ENCODE measurements at regions not wholly inside any gene's neighbourhood (a gene's known extent, or its start where the extent isn't known, plus 50 kb on each side); places are given as distances from the start of the nearest gene placed in this dataset.

DNA sequence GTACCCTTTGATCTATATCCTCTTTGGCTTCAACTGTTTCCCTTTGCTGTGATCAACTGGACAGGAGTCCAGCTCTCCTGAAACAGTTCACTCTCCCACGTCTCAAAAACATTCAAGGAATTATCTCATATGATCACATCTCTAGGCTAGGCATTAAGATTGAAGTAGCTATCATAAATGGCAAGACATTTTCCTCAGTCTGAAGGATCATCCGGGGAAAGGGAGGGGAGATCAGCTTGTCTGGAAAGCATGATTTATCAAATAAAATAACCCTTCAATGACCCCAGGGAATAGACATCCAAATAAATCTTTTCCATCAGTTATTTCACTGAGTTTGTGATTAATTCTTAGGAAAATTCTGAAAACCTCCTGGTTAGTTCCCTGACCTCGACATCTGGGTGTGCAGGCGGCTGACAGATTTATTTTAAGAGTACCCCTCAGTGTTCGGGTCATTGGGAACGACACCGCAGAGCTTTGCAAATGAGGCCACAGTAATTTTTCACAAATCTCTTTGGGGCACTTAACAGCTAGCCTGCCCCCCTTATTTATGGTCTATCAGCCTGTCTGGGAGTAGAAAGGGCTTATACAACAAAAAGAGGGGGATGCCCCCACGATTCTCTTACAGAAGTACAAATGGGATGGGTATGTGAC, 65.8 kb downstream of the NSMCE3 start:
- TF ChIP-seq, protein P1, sequence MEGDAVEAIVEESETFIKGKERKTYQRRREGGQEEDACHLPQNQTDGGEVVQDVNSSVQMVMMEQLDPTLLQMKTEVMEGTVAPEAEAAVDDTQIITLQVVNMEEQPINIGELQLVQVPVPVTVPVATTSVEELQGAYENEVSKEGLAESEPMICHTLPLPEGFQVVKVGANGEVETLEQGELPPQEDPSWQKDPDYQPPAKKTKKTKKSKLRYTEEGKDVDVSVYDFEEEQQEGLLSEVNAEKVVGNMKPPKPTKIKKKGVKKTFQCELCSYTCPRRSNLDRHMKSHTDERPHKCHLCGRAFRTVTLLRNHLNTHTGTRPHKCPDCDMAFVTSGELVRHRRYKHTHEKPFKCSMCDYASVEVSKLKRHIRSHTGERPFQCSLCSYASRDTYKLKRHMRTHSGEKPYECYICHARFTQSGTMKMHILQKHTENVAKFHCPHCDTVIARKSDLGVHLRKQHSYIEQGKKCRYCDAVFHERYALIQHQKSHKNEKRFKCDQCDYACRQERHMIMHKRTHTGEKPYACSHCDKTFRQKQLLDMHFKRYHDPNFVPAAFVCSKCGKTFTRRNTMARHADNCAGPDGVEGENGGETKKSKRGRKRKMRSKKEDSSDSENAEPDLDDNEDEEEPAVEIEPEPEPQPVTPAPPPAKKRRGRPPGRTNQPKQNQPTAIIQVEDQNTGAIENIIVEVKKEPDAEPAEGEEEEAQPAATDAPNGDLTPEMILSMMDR (IDR thresholded peaks at IDR 0.05; ENCODE audit: control insufficient read depth, insufficient read depth, low read depth, low read length, missing control alignments) = no peak
- DNase-seq (ENCODE audit: low read depth) = no peak
- no peak overlapping the region for H3K4me3 ChIP-seq (ENCODE audit: control insufficient read depth, low read depth, low read length)

DNA sequence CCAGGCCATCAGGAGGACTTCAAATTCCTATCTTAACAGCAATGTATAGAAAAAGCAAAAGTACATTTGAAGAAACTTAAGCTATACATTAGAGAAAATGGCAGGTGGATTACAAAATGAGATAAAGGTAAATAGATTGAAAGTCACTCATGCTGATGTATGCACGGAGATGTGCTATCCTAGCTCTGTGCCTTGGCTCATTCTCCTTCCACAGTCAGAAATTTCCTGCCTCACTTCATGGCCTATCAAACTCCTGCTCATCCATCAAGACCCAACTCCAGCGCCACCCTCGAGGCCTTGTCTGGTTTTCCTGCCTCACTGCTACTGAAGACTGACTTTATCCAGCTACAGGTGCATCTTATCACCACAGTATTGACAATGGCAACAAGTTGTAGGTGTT, 72.9 kb downstream of the NSMCE3 start:
- H3K4me3 ChIP-seq (ENCODE audit: control insufficient read depth, low read depth, low read length) = no peak overlapping the region
- TF ChIP-seq, protein P1 (IDR thresholded peaks at IDR 0.05; ENCODE audit: control insufficient read depth, insufficient read depth, low read depth, low read length, missing control alignments) = no peak
- DNase-seq (ENCODE audit: low read depth) = no peak

DNA sequence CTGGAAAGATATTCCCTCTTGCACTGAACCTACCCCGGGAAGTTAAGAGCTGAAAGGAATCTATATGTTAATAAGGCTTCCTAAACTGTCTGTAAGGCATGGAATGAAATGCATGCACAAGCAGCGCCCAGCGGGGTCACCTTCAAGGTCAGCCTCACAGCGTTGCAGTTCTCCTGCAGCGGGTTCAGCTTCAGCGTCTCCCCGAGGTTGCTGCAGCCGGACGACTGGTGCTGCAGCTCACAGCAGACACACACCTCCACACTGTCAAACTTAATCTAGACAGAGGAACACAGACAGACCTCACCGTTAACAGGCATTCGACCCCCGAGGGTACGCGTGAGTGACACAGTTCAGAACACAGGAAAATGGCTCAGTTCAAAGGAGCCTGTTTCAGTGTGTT, 73.3 kb downstream of the NSMCE3 start:
- TF ChIP-seq, protein P1 (IDR thresholded peaks at IDR 0.05; ENCODE audit: control insufficient read depth, insufficient read depth, low read depth, low read length, missing control alignments) = no peak
- no peak for DNase-seq (ENCODE audit: low read depth)
- no peak overlapping the region for H3K4me3 ChIP-seq (ENCODE audit: control insufficient read depth, low read depth, low read length)

DNA sequence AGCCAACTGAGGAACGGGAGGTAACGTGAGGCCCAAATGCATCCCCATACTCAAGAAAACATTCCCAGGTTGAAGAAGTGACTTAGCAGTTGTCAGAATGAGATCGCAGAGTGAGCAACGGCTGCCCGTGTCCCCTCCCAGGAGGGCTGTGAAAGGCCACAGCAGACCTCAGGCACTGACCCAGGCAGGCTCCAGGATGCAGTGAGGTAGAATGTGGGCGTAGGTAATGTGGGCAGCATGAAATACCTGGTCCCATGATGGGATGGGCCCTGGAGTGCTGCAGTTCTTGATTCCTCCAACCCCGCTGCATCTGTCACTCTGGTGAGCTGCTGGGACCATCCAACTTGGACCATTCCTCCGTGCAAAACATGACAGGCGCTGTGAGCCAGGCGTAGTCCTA, 74.8 kb downstream of the NSMCE3 start:
- H3K4me3 ChIP-seq (ENCODE audit: control insufficient read depth, low read depth, low read length) = no peak overlapping the region
- no peak for DNase-seq (ENCODE audit: low read depth)
- TF ChIP-seq, protein P1 (IDR thresholded peaks at IDR 0.05; ENCODE audit: control insufficient read depth, insufficient read depth, low read depth, low read length, missing control alignments) = no peak

DNA sequence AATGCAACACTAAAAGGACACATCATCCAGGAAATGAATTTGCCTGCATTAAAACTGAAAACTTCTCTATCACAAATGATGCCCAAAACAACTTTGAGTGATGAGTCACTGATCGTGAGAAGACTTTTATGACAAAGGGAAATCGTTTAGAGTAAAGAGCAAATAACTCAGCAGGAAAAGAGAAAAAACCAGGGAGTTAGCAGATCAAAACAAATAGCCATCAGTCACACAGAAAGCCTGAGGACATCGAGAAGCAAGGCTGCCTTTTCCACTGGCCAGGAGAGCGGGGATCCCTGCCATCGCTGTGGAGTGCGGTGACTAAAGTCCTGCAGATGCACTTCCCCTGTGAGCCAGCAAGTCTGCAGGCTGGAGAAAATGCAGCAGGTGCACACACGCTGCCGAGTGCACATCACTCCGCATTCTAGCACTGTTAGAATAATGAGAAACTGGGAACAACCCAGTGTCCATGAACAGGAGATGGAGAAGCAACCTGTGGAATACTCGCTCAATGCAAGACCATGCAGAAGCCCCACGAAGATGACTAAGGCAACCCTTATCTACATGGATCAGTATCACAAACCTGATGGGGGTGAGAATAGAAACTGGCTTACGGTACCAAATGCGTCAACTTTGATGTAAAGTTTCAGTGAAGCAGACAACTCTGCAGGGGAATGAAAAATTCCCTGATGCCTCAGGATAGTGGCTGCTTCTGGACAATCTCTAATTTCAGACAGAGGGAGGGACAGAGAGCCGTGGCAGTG, 86.4 kb downstream of the NSMCE3 start:
- DNase-seq (ENCODE audit: low read depth) = peak; percentile 4
- TF ChIP-seq, protein P1 (IDR thresholded peaks at IDR 0.05; ENCODE audit: control insufficient read depth, insufficient read depth, low read depth, low read length, missing control alignments) = no peak
- H3K4me3 ChIP-seq (ENCODE audit: control insufficient read depth, low read depth, low read length) = no peak overlapping the region

DNA sequence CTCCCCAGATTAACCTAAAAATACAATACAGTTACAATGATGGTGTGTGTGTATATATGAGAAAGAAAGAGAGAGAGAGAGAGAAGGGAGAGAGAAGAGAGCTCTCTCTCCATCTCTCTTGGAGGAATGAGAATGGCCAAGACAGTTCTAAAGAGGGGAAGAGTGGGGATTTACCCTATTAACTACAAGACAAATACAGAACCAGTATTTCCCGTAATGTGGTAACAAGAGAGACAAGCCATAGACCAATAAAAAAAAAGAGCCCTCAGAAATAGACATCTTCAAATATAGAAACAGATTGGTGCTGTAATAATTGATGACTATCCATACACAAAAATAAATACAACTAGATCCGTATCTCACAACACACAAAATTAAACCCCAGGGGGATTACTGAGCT, 87.0 kb downstream of the NSMCE3 start:
- DNase-seq (ENCODE audit: low read depth) = no peak
- no peak overlapping the region for H3K4me3 ChIP-seq (ENCODE audit: control insufficient read depth, low read depth, low read length)
- TF ChIP-seq, protein P1 (IDR thresholded peaks at IDR 0.05; ENCODE audit: control insufficient read depth, insufficient read depth, low read depth, low read length, missing control alignments) = no peak
